ACHN (cell line): ENCODE measurements at regions not wholly inside any gene's neighbourhood (a gene's known extent, or its start where the extent isn't known, plus 50 kb on each side); places are given as distances from the start of the nearest gene placed in this dataset.
"Not testable (repeated sequence)": the region's sequence is repeated elsewhere in the genome, so short reads cannot be mapped to it uniquely, and the experiment has no call there.

ENCODE experiments used
- DNase-seq: peaks from one replicate; pipeline ENCODE4 v3.0.0-alpha.2; 2015
- in situ Hi-C: cut with HindIII; loops from 2 replicates; pipeline ENCODE4 v1.10.0; 2017; ENCODE audit warnings: low sequenced_read_pairs, low pct_ligation_motif_present, low pct_unique_long_range_greater_than_20kb

DNA sequence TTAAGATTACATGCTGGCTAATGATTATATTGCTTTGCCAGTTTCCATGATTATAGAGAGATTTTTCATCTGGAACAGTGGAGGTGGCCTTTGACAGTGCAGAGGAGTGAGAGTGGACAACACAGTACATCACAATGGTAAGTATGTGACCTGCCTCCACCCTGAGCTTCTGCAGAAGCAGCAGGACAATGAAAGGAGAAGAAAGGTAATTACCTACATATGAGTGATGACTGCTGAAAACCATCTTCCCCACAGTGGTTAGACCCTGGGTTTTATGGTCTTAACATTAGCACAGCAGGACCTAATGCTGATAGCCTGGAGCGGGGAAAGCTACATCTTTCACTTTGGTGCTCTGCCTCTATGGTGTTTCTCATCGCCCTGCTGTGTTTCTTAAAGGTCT lies 454.7 kb upstream of the DDI1 start:
- in situ Hi-C loops, result no loop called here
- no peak for DNase-seq

DNA sequence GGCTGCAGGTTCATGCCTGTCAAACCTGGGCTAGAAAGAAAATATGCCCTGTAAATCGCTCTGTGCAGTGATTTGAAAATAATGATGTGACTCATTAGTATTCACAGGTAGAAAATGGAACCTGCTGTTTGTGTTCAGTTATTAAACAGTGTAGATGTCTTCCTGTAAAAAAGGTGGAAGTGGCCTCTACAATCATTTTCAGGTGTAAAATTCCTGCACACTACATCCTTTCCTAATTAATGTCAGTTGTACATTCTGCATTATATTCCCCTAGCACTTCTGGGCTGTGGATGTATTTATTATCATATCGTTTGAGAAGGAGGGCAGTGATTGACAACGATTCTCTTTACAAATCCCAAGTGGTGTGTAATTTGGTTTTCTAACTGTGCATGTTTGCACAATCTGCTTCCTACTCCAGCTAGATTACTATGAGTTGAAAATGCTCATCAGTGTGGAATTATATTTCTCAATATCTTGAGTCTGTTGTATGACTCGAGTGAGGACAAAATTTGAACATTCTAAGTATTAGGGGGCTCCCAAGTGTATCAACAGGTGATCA lies 454.0 kb upstream of the DDI1 start:
- in situ Hi-C loops, result no loop called here
- no peak for DNase-seq

DNA sequence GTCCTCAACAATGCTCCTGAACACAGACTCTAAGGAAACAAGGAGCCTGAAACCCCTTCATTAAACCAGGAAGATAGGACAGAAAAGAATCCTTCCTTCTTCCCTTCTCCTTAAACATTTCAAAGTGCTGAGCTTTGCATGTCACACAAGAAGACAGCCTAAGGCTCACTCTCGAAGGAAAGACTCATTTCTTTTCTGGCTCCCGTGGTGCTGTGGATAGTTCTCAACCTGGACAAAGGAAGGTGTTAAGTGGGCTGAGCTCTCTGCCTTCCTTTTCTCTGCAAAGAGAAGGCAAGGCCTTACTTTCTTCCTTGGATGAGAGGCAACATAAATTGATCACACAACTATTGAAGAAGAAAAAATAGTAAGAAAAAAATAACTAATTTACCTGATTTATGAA lies 452.4 kb upstream of the DDI1 start:
- no peak for DNase-seq
- in situ Hi-C loops, result no loop called here

GRCh38 chr11:103584720-103585119 lies 451.7 kb upstream of the DDI1 start:
- DNase-seq, result no peak
- in situ Hi-C loops, result no loop called here

- no peak for DNase-seq
- in situ Hi-C loops, result no loop called here
These were observed 451.0 kb upstream of the DDI1 start for GRCh38 chr11:103585401-103585800.

DNA sequence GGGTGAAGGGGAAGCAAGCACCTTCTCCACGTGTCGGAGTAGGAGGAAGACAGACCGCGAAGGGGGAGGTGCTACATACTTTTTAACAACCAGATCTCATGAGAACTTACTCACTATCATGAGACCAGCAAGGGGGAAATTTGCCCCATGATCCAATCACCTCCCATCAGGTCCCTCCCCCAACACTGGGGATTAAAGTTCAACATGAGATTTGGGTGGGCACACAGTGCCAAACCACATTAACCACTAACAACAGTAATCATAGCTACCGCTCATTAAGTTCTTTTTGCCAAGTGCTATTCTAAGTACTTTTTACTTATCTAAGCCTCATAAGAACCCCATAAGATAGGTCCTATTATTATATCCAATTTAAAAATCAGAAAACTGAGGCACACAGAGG lies 450.5 kb upstream of the DDI1 start:
- DNase-seq, result no peak
- in situ Hi-C loops, result no loop called here

DNA sequence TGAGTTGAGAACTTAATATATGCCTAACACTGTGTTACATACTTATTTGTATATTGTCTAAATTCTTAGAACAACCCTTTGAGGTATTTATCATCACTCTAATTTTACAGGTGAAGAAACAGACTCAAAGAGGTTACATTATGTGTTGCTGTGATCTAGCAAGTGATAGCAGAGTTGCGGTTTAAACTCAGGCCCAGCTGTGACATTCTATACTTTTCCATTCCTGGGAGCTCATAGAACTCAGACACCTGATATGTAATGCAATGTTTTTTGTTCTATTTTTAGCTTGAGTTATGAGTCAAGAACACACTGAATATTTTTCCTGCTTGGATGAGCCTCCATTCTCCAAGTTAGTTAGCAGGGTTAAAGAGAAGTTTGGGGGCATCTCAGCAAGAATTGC lies 449.7 kb upstream of the DDI1 start:
- in situ Hi-C loops, result no loop called here
- DNase-seq, result no peak

DNA sequence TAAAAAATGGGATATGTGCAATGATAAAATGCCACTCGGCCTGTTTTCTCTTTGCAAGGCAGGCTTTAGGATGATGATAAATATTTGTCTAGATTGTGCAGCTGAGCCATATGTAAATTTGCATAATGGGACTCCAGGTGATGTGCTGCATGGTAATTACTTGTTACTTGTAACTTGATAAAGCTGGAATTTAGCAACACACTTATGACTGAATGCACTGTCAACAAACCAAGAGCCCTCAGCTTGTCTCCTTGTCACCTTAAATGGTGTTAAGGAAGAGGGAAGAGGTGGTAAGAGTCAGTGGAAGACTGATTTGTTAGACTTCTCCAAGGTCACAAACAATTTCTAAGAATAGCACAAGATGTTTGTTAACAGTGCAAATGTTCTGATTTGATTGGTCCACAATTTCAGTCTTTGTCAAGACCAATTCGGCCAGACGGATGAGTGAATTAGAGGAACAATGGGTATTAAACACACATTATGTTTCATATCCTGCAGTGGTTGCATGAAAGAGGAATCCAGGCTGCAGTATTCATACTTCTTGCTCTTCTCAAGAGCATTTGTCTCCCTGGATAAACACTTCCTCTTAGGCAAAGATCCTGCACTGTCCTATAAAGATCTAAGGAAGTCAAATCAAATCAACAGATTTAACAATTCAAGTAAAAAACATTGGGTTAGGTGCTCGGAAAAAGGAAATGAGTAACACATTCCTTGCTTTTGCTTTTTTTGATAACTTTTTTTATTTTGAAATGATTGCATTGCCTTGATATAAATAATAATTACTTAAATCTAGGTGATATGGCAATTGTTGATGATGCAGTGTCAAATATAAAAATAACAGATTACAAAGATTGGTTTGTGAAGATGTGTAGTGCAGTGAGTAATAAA lies 448.3 kb upstream of the DDI1 start:
- in situ Hi-C loops, result no loop called here
- no peak for DNase-seq

DNA sequence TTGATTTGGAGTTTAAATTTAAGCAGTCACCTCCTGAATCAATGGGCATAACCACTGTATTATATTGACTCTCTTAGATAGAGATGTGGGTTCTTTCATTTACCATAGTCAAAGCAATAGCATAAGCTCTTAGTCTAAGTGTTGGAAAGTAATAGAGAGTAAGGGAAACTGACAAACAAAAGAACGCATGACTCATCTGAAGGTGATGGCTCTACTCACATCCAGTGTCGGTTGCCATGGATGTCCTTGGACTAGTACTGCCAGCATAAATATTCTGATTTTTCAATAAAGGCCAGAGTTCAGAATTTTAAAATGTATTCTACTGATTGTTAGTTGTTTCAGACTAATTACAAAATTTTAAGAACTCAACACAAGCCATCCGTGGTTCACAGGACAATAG lies 444.9 kb upstream of the DDI1 start:
- no peak for DNase-seq

GRCh38 chr11:103594283-103594682 lies 442.2 kb upstream of the DDI1 start:
- in situ Hi-C loops, result no loop called here
- no peak for DNase-seq

More for the DNA sequence above, 444.9 kb upstream of the DDI1 start:
- in situ Hi-C loops, result no loop called here

DNA sequence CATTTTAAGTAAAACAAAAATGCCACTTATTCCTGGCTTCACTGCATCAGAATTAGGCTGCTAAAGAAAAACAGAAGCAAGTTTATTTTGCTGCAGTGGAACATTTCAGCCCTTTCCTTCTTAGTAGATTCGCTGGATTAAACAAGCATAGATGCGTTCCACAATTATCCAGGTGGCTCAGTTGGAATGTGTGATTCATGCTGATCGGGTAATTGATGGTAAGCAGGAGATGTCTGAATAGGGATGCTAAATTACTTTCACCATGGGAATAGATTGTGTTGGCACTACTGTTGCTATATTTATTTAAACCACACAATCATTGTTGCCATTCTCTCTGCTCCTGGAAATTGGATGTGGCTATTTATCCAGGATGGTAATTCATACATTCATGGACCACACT lies 440.1 kb upstream of the DDI1 start:
- in situ Hi-C loops, result no loop called here
- DNase-seq, result no peak

- peak; percentile 52 for DNase-seq
- in situ Hi-C loops, result no loop called here
These were observed 435.1 kb upstream of the DDI1 start for GRCh38 chr11:103601225-103601846.

DNA sequence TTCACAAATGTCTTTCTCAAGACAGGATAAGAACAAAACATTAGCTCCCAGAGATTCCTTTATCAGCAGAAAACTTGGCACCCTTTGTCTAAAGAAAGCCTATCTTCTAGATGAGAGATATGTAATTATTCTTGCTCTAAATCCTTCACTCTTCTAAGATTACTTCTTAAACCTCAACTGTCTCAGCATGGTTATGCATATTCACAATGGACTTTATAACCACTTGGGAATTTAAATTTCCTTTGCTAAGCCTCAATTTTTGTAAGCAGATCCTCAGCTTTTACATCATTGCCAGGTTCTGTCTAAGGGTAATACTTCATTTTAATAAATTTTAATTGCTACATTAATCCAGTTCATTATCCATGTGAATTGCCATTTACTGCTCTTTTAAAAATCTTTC lies 433.6 kb upstream of the DDI1 start:
- in situ Hi-C loops, result no loop called here
- DNase-seq, result no peak

- DNase-seq, result no peak
- in situ Hi-C loops, result no loop called here
These were observed 432.1 kb upstream of the DDI1 start for GRCh38 chr11:103604310-103604709.

DNA sequence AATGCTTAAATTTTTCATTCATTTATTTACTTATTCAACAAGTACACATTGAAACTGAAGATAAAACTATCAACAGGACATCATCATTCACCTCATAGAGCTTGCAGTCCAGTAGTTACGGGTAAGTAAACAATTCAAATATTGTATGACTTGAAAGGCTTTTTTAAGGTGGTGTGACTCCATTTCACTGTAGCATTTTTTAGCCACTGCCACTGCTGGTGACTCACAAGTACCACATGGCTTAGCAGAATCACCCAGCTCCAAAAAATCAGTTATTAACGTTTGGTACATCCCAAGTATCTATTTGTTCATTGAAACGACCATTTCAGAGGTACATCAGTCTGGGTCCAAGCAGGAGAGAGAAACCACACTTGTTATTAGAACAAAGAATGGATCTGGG lies 427.9 kb upstream of the DDI1 start:
- in situ Hi-C loops, result no loop called here
- no peak for DNase-seq

DNA sequence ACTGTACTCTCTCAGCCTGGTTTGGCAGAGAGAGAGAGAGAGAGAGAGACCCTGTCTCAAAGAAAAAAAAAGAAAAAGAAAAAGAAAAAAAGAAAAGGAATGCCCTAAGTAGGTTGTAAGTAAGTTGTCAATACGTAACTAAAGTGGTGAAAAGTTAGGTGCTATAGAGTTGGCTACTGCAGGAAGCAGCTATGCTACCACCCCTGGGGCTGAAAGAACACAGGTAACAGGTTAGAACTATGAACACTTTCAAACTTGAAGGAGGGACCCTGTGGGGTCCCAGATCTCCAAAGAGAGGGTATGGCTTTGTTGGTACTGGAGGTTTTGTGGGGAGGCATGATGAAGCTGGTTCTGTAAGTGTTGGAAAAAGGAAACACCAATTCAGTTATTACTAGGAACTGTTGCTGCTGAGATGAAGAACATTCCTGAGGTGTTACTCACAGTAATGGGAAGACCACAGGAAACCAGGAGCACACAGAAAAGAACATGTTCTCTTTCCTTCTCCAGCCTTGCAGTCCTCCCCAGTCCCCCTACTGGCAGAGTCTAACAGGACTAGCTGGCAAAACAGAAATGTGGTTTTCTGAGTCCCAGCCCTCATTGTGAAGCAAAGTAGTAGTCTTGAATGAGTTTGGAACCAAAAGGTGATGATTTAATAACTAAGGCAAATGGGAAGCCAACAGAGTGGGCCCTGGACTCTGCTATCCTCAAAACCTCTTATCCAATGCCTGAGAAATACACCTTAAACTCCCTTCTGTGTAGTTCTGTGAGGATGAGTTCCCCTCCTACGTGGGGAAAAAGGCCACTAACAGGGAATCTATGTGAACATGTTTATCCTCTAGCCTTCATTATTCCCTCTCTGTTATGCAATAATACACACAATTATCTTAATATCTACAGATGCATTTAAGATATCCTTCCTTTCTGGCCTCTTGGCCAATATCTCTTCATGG lies 427.0 kb upstream of the DDI1 start:
- in situ Hi-C loops, result no loop called here
- DNase-seq, result peak; percentile 91

GRCh38 chr11:103610435-103610834 lies 426.0 kb upstream of the DDI1 start:
- in situ Hi-C loops, result no loop called here
- DNase-seq, result no peak

DNA sequence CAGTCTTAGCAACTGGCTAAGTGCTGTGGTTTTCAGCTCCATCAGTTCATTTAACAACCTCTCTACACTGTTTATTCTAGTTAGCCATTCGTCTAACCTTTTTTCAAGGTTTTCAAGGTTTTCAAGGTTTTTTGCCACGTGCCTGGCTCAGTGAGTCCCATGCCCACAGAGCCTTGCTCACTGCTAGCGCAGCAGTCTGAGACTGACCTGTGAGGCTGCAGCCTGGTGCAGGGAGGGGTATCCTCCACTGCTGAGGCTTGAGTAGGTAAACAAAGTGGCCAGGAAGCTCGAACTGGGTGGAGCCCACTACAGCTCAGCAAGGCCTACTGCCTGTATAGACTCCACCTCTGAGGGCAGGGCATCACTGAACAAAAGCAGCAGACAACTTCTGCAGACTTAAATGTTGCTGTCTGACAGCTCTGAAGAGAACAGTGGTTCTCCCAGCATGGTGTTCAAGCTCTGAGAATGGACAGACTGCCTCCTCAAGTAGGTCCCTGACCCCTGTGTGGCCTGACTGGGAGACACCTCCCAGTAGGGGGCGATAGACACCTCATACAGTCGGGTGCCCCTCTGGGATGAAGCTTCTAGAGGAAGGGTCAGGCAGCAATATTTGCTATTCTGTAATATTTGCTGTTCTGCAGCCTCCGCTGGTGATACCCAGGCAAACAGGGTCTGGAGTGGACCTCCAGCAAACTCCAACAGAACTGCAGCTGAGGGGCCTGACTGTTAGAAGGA lies 424.7 kb upstream of the DDI1 start:
- DNase-seq, in situ Hi-C loops: not testable (repeated sequence)
